ENCODE measurements at regions not wholly inside any gene's neighbourhood (a gene's known extent, or its start where the extent isn't known, plus 50 kb on each side); places are given as distances from the start of the nearest gene placed in this dataset.

DNA sequence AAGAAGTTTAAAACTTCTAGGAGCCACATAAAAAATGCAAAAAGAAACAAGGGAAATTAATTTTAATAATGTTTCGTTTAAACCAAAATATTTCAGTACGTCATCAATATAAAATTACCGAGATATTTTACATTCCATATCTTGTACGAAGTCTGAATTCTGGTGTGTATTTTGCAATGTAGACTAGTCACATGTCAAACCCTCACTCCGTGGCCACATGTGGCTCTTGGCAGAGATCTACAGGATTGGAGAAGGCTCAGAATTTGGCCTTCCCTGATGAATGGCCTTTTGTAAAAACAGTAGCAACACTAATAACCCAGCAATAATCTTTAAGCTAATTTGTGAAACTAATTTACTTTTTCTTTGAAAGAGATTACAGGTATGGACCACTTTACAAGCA, 217.1 kb downstream of the PRL start:
- TF ChIP-seq, protein P1, sequence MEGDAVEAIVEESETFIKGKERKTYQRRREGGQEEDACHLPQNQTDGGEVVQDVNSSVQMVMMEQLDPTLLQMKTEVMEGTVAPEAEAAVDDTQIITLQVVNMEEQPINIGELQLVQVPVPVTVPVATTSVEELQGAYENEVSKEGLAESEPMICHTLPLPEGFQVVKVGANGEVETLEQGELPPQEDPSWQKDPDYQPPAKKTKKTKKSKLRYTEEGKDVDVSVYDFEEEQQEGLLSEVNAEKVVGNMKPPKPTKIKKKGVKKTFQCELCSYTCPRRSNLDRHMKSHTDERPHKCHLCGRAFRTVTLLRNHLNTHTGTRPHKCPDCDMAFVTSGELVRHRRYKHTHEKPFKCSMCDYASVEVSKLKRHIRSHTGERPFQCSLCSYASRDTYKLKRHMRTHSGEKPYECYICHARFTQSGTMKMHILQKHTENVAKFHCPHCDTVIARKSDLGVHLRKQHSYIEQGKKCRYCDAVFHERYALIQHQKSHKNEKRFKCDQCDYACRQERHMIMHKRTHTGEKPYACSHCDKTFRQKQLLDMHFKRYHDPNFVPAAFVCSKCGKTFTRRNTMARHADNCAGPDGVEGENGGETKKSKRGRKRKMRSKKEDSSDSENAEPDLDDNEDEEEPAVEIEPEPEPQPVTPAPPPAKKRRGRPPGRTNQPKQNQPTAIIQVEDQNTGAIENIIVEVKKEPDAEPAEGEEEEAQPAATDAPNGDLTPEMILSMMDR (IDR thresholded peaks at IDR 0.05): no peak
- TF ChIP-seq POLR2A (IDR thresholded peaks at IDR 0.05) (no peak), EP300 (IDR thresholded peaks at IDR 0.05) (no peak)
